Skeletal muscle cell (primary cell): ENCODE measurements at regions not wholly inside any gene's neighbourhood (a gene's known extent, or its start where the extent isn't known, plus 50 kb on each side); places are given as distances from the start of the nearest gene placed in this dataset.

ENCODE experiments used
- DNase-seq: peaks from one replicate; pipeline ENCODE4 v3.0.0-alpha.2; 2010; ENCODE audit warnings: low read depth
- H3K4me3 ChIP-seq: 2 replicates; pipeline ENCODE4 v1.5.1; 2011; ENCODE audit warnings: low read depth, mild to moderate bottlenecking, control low read depth, low read length, moderate library complexity

GRCh38 chrX:63913719-63914118 lies 128.7 kb upstream of the ARHGEF9 start:
- DNase-seq: no peak
- no peak overlapping the region for H3K4me3 ChIP-seq

- H3K4me3 ChIP-seq: no peak overlapping the region
- peak; percentile 34 for DNase-seq
Measured at GRCh38 chrX:63889001-63889400, 104.0 kb upstream of the ARHGEF9 start.

GRCh38 chrX:63884821-63885790 lies 100.1 kb upstream of the ARHGEF9 start:
- H3K4me3 ChIP-seq: no peak overlapping the region
- no peak for DNase-seq

- no peak overlapping the region for H3K4me3 ChIP-seq
- DNase-seq: no peak
Measured at GRCh38 chrX:63869506-63869905, 84.5 kb upstream of the ARHGEF9 start.

- DNase-seq: peak; percentile 13
- H3K4me3 ChIP-seq: no peak overlapping the region
Measured at GRCh38 chrX:63855896-63856295, 70.9 kb upstream of the ARHGEF9 start.

- no peak for DNase-seq
- no peak overlapping the region for H3K4me3 ChIP-seq
Measured at GRCh38 chrX:63835361-63835760, 50.3 kb upstream of the ARHGEF9 start.
